ENCODE measurements at regions not wholly inside any gene's neighbourhood (a gene's known extent, or its start where the extent isn't known, plus 50 kb on each side); places are given as distances from the start of the nearest gene placed in this dataset.

DNA sequence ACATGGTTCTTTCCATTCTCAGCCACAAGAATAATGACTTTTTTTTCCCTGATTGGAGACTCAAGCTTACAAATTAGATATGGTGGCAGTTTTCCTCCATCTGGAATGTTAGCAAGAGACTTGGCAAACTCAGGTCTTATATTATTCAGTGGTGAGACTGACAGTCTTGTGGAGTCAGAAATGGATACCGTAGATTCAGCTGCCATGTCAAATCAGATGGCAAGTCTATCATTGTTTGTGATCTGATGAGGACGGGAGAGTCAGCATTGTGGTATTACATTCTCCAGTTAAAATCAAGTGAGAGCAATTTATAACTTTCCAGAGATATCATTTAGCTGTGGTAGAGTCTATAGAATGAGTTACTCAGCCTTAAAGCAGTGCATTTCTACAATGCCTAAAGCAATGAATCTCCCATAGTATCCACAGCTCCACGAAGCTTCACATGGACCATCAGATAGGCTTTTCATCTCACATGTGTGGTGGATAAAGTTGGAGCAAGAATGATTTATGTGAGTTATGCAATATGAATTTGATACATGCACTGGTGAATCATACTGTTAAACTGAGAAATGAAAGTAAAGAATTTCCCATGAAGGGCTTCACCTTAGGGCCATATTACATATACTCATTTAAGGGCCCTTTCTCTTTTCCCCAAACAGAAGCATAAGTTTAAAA lies 430.6 kb downstream of the ZNF608 start:
- Histone ChIP-seq H3K36me3 (ENCODE audit: control insufficient read depth, insufficient read depth, low read length) (no peaks in the 10 kb centered on the region), H3K27ac (ENCODE audit: low read depth, low read length, severe bottlenecking) (no peak overlapping the region), H3K4me3 (ENCODE audit: extremely low read depth, insufficient read depth, low read length, poor library complexity, severe bottlenecking) (no peak overlapping the region), H3K9me3 (ENCODE audit: control insufficient read depth, low read length) (no peaks in the 10 kb centered on the region), H3K4me1 (ENCODE audit: control insufficient read depth, insufficient read depth, low read length, poor library complexity, severe bottlenecking) (peaks cover 3% of the 10 kb centered on the region)
- 91% methylated on average over 1 of the region's 3 CpGs; no CpG with 5 or more reads in 1 of the 2 experiments for WGBS, 2 experiments (ENCODE audit: insufficient coverage in 2 of 2)

DNA sequence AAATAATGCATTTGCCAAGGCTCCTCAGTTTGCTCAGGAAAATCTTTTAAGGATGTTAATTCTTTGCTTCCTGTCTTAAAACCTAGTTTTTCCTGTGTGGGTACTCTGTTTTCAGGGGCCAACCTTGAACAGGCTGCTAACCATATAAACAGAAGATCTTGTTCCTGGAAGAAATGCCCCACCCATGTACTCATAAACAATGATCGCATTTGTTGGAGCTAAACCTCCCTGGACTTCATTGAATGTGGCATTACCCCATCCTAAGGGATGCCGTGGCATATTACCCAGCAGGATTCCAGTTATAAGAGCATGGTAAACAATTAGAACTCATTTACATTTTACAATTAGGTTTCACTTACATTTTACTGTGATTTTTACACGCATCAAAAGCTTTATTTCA lies 436.0 kb downstream of the ZNF608 start:
- Histone ChIP-seq H3K4me3 (ENCODE audit: extremely low read depth, insufficient read depth, low read length, poor library complexity, severe bottlenecking) (no peak overlapping the region), H3K27ac (ENCODE audit: low read depth, low read length, severe bottlenecking) (no peak overlapping the region)
- WGBS, 2 experiments (ENCODE audit: insufficient coverage in 2 of 2) = 73 to 83% methylated on average over 2 of the region's 3 CpGs

DNA sequence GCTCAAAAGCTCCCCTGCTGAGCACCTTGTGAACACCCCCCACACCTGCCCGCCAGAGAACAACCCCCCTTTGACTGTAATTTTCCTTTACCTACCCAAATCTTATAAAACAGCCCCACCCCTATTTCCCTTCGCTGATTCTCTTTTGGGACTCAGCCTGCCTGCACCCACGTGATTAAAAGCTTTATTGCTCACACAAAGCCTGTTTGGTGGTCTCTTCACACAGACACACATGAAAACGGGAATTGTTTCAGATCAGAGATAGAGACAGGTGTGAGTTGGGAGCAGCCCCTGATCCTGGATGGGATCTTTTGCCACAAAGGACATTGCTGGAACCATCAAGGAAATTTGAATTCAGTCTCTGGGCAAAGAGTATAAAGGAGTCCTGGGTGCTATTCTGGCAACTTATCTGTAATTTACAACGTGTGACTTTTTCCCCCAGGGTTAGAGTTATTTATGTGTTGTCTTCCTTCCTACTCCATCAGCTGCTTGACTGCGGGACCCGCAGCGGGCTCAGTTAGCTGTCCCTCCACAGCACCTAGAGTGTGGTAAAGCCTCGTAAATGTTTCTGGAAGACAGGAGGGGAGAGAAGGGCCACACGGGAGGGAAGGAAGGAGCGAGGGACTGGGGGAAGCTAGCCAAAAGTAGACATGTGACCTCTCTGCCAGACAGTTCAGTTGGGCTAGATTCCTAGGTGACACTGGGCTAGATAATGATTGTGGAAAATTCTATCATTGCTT lies 437.0 kb downstream of the ZNF608 start:
- Histone ChIP-seq H3K4me3 (ENCODE audit: extremely low read depth, insufficient read depth, low read length, poor library complexity, severe bottlenecking) (no peak overlapping the region), H3K36me3 (ENCODE audit: control insufficient read depth, insufficient read depth, low read length) (no peaks in the 10 kb centered on the region), H3K4me1 (ENCODE audit: control insufficient read depth, insufficient read depth, low read length, poor library complexity, severe bottlenecking) (peaks cover 17% of the 10 kb centered on the region), H3K27ac (ENCODE audit: low read depth, low read length, severe bottlenecking) (no peak overlapping the region), H3K9me3 (ENCODE audit: control insufficient read depth, low read length) (peaks cover 4% of the 10 kb centered on the region)
- WGBS, 2 experiments (ENCODE audit: insufficient coverage in 2 of 2) = 7 to 10% methylated on average over 6 of the region's 11 CpGs

More for the DNA sequence above, 436.0 kb downstream of the ZNF608 start:
- H3K36me3 ChIP-seq (ENCODE audit: control insufficient read depth, insufficient read depth, low read length) = no peaks in the 10 kb centered on the region
- peaks cover 17% of the 10 kb centered on the region for H3K4me1 ChIP-seq (ENCODE audit: control insufficient read depth, insufficient read depth, low read length, poor library complexity, severe bottlenecking)
- no peaks in the 10 kb centered on the region for H3K9me3 ChIP-seq (ENCODE audit: control insufficient read depth, low read length)

DNA sequence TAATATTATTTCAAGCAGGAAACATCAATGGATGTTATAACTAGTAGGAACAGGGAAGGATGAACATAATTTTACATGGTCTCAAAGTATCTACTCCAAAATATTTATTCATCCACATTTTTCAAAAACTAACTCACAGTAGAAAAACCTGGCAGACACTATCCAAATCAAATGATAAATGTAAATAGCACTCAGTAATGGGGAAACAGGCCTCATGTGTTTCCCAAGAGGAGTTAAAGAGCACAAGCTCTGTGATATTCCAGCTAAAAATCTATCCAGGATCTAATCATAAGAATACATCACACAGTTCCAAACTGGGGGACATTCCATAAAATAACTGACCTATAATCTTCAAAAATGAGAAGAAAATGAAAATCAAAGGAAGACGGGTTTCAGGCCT lies 443.1 kb downstream of the ZNF608 start:
- 100% methylated on average over 1 of the region's 1 CpG for WGBS, 2 experiments (ENCODE audit: insufficient coverage in 2 of 2)
- no peaks in the 10 kb centered on the region for H3K36me3 ChIP-seq (ENCODE audit: control insufficient read depth, insufficient read depth, low read length)
- no peak overlapping the region for H3K4me3 ChIP-seq (ENCODE audit: extremely low read depth, insufficient read depth, low read length, poor library complexity, severe bottlenecking)
- no peak overlapping the region for H3K27ac ChIP-seq (ENCODE audit: low read depth, low read length, severe bottlenecking)
- H3K4me1 ChIP-seq (ENCODE audit: control insufficient read depth, insufficient read depth, low read length, poor library complexity, severe bottlenecking) = peaks cover 24% of the 10 kb centered on the region
- peaks cover 6% of the 10 kb centered on the region for H3K9me3 ChIP-seq (ENCODE audit: control insufficient read depth, low read length)

DNA sequence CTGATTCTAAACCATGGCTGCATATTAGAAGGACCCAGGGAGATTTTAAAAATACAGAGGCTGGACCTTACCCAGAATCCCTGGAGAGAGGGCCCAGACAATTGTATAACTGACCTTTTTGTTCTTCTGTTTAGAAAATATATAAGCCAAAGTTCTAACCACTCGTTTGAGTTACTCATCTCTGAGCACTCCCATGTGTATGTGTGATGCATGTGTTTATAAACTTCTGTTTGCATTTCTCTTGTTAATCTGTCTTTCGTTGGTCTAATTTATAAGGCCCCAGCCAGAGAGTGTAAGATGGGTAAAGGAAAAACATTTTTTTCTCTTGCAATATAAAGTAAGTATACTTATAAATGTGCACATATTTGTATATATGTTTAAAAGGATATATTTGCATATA lies 443.9 kb downstream of the ZNF608 start:
- Histone ChIP-seq H3K4me1 (ENCODE audit: control insufficient read depth, insufficient read depth, low read length, poor library complexity, severe bottlenecking) (peaks cover 24% of the 10 kb centered on the region), H3K27ac (ENCODE audit: low read depth, low read length, severe bottlenecking) (peak overlapping the region; percentile 83), H3K9me3 (ENCODE audit: control insufficient read depth, low read length) (peaks cover 6% of the 10 kb centered on the region), H3K36me3 (ENCODE audit: control insufficient read depth, insufficient read depth, low read length) (no peaks in the 10 kb centered on the region), H3K4me3 (ENCODE audit: extremely low read depth, insufficient read depth, low read length, poor library complexity, severe bottlenecking) (no peak overlapping the region)
- 100% methylated on average over 1 of the region's 2 CpGs; no CpG with 5 or more reads in 1 of the 2 experiments for WGBS, 2 experiments (ENCODE audit: insufficient coverage in 2 of 2)

DNA sequence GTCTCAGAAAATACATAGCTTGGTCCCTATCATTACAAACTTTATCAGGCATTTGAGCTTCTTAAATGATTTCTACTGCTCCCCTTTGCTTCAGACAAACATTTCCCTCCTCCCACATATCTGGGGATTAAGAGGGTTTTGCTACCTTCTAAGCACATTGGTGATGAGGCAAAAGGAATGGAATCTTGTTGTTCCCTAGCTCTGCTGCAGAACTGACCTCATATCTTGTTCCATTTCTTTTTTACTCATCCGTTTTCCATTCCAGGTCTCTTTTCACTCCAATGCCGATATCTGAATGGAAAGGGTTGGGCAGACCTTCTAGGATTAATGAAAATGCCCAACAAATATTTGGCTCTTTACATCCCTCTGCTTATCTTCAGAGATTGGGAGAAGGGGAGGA lies 444.6 kb downstream of the ZNF608 start:
- WGBS, 2 experiments (ENCODE audit: insufficient coverage in 2 of 2) = 60% methylated on average over 1 of the region's 2 CpGs; no CpG with 5 or more reads in 1 of the 2 experiments
- Histone ChIP-seq H3K27ac (ENCODE audit: low read depth, low read length, severe bottlenecking) (peak overlapping the region; percentile 83), H3K36me3 (ENCODE audit: control insufficient read depth, insufficient read depth, low read length) (no peaks in the 10 kb centered on the region), H3K4me3 (ENCODE audit: extremely low read depth, insufficient read depth, low read length, poor library complexity, severe bottlenecking) (no peak overlapping the region), H3K9me3 (ENCODE audit: control insufficient read depth, low read length) (peaks cover 6% of the 10 kb centered on the region), H3K4me1 (ENCODE audit: control insufficient read depth, insufficient read depth, low read length, poor library complexity, severe bottlenecking) (peaks cover 24% of the 10 kb centered on the region)

DNA sequence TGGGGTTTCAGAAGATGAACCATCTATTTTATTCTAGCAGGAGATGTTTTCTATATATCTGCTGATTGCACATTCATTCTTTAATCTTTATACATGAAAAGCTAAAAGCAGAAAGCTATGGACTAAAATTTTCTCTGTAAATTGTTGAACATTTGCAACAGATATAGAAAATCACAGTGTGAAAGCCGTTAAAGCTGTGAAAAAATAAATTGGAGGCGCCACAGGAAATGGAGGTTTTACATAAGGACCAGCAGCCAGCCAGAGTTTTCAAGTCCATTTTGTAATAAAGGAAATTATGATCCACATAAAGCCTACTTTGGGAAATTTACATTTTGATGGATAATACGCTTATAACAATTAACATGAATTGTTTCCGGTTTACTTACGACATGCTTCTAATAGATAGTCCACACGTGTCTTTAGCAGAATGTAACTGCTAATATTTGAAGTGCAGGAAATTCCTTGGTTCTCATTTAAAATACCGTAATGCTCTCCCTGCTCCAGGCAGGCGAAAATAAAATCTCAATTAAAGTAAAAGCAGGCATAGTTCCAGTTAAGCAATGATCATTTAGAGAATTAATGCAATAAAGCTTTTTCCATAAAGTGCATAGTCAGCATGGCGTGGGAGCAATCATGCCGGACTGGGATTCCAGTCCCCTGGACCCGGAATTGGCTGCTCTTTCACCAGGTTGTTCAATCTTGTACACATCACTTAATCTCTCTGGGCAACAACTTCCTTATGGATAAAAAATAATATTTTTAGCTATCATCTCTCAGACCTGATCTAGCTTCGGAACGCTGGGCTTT lies 445.4 kb downstream of the ZNF608 start:
- Histone ChIP-seq H3K36me3 (ENCODE audit: control insufficient read depth, insufficient read depth, low read length) (no peaks in the 10 kb centered on the region), H3K4me1 (ENCODE audit: control insufficient read depth, insufficient read depth, low read length, poor library complexity, severe bottlenecking) (peaks cover 24% of the 10 kb centered on the region), H3K4me3 (ENCODE audit: extremely low read depth, insufficient read depth, low read length, poor library complexity, severe bottlenecking) (no peak overlapping the region), H3K9me3 (ENCODE audit: control insufficient read depth, low read length) (peaks cover 6% of the 10 kb centered on the region), H3K27ac (ENCODE audit: low read depth, low read length, severe bottlenecking) (no peak overlapping the region)
- WGBS, 2 experiments (ENCODE audit: insufficient coverage in 2 of 2) = 98 to 99% methylated on average over 6 to 8 of the region's 13 CpGs

DNA sequence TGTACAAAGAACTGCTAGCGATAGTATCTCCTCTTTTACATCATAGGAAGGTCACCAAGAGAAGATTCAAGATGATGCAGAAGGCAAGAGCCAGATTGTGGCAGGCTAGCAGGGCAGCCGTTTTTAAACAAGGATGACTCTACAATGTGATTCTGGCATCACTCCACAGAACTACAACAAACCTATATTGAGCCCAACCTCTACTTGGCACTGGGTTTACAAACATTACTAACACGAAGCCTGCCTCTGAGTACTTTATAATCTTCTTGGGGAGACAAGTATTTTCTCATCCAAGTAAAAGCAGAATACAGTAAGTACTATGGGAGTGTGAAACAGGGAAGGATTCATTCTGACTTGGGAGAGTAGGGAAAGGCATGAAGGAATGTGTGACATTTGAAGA lies 448.6 kb downstream of the ZNF608 start:
- Histone ChIP-seq H3K4me3 (ENCODE audit: extremely low read depth, insufficient read depth, low read length, poor library complexity, severe bottlenecking) (no peak overlapping the region), H3K4me1 (ENCODE audit: control insufficient read depth, insufficient read depth, low read length, poor library complexity, severe bottlenecking) (peaks cover 24% of the 10 kb centered on the region), H3K36me3 (ENCODE audit: control insufficient read depth, insufficient read depth, low read length) (no peaks in the 10 kb centered on the region), H3K9me3 (ENCODE audit: control insufficient read depth, low read length) (no peaks in the 10 kb centered on the region), H3K27ac (ENCODE audit: low read depth, low read length, severe bottlenecking) (no peak overlapping the region)
- 88% methylated on average over 1 to 2 of the region's 3 CpGs for WGBS, 2 experiments (ENCODE audit: insufficient coverage in 2 of 2)

DNA sequence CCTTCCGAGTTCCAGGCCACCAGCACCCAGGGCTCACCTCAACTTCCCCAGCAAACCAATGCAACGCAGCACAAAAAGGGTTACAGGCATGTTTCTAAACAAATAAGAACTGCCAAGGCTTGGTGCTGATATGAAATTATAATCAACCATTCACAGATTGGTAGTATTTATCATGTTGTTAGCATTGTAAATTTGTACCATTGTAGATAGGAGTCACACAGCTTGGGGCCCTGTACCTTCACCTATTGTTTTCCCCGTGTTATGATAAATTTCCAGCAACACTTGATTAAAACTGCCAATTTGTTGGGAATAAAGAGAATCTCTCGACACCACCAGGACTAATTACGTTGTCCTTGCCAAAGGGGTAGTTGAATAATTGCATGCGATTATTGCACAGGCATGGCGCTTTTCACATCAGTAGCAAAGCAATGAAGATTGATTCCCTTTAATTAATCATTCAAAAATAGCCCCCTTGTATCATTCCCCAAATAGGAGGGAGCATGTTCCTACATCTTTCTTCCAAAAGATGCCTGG lies 454.1 kb downstream of the ZNF608 start:
- Histone ChIP-seq H3K4me3 (ENCODE audit: extremely low read depth, insufficient read depth, low read length, poor library complexity, severe bottlenecking) (no peak overlapping the region), H3K9me3 (ENCODE audit: control insufficient read depth, low read length) (no peaks in the 10 kb centered on the region), H3K4me1 (ENCODE audit: control insufficient read depth, insufficient read depth, low read length, poor library complexity, severe bottlenecking) (peaks cover 6% of the 10 kb centered on the region), H3K27ac (ENCODE audit: low read depth, low read length, severe bottlenecking) (no peak overlapping the region), H3K36me3 (ENCODE audit: control insufficient read depth, insufficient read depth, low read length) (no peaks in the 10 kb centered on the region)
- WGBS, 2 experiments (ENCODE audit: insufficient coverage in 2 of 2) = 93 to 100% methylated on average over 4 to 5 of the region's 7 CpGs

DNA sequence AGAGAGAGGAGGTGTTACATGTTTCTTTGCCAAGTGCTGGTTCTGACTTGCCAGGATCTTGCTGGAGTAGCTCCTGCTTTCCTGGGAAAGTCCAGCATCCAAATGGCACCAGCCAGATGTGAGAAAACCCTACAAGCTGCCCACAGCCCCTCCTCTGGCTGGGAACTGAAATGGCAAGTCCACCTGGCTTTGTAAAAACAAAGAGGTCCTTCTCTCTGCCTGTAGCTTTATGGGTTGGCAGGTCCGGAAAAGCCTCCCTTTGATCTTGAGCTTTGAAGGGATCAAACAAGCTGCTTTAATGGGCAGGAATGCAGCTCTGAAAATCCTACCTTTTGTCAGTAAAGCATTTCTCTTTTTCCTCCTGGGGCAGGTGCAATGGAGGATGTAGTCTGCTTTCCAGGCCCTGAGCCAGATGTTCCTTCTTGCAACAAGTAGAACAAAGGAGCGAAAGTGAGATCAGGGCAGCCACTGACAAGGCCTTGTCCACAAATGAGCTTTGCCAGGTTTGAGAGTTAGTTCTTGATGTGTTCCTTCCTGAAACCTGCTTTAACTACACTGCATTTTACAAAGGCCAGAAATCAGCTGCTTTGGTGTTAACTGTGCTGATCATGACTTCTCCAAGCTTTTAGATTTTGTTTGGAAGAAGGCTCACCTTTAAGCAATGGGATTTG lies 456.7 kb downstream of the ZNF608 start:
- no peaks in the 10 kb centered on the region for H3K36me3 ChIP-seq (ENCODE audit: control insufficient read depth, insufficient read depth, low read length)
- no peak overlapping the region for H3K27ac ChIP-seq (ENCODE audit: low read depth, low read length, severe bottlenecking)
- WGBS, 2 experiments (ENCODE audit: insufficient coverage in 2 of 2) = 64 to 100% methylated on average over 1 to 2 of the region's 2 CpGs
- H3K4me1 ChIP-seq (ENCODE audit: control insufficient read depth, insufficient read depth, low read length, poor library complexity, severe bottlenecking) = peaks cover 6% of the 10 kb centered on the region
- no peak overlapping the region for H3K4me3 ChIP-seq (ENCODE audit: extremely low read depth, insufficient read depth, low read length, poor library complexity, severe bottlenecking)
- no peaks in the 10 kb centered on the region for H3K9me3 ChIP-seq (ENCODE audit: control insufficient read depth, low read length)
